ENCODE measurements at regions not wholly inside any gene's neighbourhood (a gene's known extent, or its start where the extent isn't known, plus 50 kb on each side); places are given as distances from the start of the nearest gene placed in this dataset.

DNA sequence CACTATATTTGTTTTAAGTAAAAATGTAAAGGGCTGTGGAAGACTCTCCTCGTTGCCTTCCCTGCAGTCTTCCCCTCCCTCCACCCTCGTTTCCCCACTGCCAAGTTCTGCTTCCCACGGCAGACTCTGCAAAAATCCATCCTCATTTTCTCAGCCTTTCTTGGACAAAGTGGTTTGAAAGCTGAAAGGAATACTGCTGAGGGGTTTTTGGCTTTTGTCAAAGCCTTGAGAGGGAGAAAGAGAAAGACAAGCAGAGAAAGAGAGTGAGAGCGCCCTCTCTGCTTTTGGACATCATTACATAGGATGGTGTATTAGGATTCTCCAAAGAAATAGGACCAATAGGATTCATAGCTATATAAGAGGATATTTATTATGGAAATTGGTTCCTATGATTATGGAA, 455.9 kb upstream of the SOX11 start:
- no peak for DNase-seq (ENCODE audit: low read depth)

DNA sequence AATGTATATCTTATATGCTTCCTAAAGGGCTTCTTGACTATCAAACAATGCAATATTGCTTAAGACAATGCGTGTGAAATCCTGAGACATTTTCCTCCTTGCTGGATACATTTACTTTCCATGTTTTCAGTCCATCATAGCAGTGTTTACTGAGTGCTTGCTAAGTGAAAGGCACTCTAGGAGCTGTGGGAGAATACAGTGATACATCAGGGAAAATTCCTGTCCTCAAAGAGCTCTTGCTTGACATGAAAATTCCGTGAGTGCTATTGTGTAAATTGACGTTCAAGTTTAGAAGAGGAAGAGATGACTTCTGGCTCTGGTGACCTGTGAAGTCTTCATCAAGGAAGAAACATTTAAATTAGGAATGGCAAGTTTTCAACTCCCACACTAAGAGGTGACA, 449.4 kb upstream of the SOX11 start:
- DNase-seq (ENCODE audit: low read depth) = no peak

DNA sequence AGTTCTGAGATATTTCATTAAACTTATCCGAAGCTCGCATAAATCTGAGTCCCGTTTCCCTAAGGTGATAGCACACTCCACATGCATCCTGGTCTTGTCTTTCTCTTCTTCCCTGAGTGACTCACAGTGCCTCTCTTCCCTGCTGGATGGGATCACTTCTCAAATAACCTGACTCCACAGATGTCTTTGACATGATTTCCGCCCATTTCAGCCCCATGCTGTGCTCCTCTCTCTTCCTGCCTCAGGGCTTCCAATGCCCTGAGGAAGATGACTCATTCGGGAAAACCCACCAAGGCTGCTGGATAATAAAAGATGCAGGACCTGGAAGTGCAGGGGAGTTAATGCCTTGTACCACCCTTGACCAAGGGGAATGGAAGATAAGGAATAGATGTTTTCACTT, 441.7 kb upstream of the SOX11 start:
- no peak for DNase-seq (ENCODE audit: low read depth)

GRCh38 chr2:5253263-5253662, 438.9 kb upstream of the SOX11 start:
- no peak for DNase-seq (ENCODE audit: low read depth)

- DNase-seq (ENCODE audit: low read depth) = no peak
Measured at GRCh38 chr2:5254791-5255332, 437.3 kb upstream of the SOX11 start.

DNA sequence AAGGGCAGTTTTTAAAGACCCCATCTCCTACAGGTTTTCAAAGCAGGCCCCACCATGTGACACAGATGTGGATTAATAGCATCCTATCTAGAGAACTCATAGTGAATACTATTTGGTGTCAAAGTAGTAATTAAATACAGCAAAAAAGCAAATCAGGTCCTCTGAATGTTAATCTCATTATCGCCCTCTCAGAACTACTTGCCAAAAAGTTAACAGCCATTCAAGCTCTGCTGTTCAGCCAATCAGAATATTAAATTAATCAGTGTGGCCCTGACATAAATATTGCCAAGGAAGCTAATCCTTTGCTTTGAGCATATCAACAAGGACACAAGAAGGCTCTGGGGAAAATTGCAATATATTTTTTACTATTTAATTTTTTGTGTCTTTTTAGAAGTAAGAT, 428.9 kb upstream of the SOX11 start:
- DNase-seq (ENCODE audit: low read depth) = no peak

DNA sequence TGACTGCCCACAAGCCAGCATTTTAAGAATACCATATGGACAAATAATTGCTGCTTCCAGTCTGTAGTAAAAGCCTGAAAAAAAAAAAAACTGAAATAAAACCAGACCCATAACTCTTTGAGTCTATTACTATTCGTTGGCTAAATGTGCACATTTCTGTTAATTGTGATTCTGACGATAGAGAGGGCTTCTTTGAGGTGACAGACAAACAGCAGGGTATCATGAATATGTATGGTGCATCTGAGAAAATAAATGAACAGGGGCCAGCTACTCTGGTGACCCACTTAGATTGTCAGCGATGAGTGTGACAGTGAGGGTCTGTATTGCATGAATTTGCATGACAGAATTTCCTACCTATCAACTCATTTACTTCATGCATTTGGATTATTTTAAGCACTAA, 427.8 kb upstream of the SOX11 start:
- no peak for DNase-seq (ENCODE audit: low read depth)

- DNase-seq (ENCODE audit: low read depth) = no peak
Measured at GRCh38 chr2:5285061-5285460, 407.1 kb upstream of the SOX11 start.

GRCh38 chr2:5285872-5286769, 406.1 kb upstream of the SOX11 start:
- no peak for DNase-seq (ENCODE audit: low read depth)

DNA sequence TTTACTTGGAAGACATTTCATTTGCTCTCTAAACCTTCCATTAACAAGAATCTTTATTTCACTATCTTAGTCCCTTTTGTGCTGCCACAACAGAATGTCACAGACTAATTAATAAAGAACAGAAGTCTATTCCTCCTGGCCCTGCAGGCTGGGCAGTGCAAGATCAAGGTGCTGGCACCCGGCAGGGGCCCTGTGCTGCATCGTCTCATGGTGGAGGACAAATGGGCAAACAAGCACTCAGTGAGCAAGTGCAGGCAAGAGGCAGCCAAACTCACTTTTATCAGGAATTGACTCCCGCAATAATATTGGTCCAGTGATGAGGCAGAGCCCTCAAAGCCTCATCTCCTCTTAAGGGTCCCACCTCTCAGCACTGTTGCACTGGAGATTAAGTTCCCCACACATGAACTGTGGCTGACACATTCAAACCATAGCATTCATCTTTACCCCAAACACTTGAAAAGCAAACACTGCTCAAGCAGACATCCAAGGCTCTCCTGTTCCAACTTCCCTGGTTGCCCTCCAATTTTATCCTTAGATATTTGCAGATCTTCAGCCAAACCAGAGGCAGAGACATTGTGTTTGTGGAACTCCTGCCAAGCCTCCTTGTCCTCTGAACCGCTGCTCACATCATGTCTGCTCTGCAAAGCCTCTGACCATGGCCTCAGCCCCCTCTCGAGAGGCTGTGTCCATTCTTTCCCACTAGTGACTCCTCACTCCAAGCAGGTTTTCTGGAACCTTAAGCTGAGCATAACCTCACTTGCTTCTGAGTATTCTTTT, 404.4 kb upstream of the SOX11 start:
- no peak for DNase-seq (ENCODE audit: low read depth)

- no peak for DNase-seq (ENCODE audit: low read depth)
Measured at GRCh38 chr2:5290900-5291546, 401.2 kb upstream of the SOX11 start.

DNA sequence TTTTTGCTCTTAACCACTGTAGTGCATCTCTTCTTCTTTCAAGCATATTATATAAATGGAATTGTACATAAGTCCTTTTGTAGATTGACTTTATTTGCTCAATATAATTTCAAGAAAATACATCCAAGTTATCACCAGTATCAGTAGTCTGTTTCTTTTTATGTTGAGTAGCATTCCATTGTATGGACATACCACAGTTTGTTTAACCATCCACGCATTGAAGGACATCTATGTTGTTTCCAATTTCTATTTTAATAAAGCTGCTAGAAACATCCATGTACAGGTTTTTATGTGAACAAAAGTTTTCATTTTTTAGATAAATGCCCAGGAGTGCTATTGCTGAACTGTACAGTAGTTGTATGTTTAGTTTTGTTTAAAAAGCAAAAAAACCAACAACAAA, 387.5 kb upstream of the SOX11 start:
- no peak for DNase-seq (ENCODE audit: low read depth)

DNA sequence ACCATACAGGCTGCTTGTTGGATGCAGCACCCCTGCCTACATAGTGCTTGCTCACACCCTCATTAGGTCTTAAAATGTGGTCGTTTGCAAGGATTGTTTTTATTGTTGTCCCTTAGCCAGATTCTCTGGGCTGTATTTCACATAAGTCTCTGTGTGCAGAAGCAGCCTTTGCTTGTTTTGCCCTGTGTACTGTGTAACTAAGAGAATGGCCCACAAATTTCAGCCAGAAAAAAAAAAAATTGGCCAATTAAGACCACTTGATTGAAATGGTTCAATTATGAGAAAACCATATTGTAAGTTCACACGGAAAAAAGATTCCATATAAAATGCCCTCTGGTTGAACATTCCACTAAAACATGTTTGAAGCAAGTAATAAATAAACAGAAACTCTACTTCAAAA, 377.1 kb upstream of the SOX11 start:
- DNase-seq (ENCODE audit: low read depth) = no peak

DNA sequence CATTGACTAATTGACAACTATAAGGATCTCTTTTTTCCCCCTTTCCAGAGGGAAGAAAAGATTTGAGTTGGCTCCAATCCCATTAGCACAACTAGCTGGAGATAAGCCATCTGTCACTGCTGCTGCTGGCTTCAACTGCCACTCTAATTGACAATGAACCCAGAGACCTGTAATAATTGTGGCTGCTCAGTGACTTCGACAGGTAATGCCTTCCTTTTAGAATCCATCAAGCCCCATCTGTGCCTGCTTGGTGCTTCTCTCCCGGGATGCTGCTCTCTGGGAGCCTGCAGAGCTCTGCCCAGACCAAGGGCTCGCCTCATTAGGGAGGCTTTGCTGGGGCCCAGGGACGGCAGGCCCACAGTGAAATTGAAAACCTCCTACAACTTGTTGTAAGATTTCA, 376.7 kb upstream of the SOX11 start:
- no peak for DNase-seq (ENCODE audit: low read depth)

GRCh38 chr2:5316001-5316490, 376.1 kb upstream of the SOX11 start:
- DNase-seq (ENCODE audit: low read depth) = no peak

DNA sequence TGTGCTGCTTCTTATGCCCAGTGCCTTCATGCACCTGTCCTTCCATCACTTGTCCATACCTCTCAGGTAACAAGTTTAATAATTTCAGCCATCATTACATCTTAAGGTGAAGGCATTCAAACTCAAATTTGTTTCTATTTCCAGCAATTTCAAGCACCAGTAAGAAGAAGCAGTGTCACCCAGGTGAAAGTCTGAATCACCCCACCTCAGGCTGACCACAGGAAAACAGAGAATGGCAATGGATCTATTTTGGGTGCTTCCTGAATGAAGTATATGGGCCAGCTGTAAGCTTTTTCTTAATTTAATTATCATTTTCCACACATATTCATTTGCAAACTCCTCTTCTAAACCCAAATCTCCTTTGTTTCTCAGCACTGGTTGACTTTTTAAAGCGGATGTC, 372.7 kb upstream of the SOX11 start:
- DNase-seq (ENCODE audit: low read depth) = no peak

DNA sequence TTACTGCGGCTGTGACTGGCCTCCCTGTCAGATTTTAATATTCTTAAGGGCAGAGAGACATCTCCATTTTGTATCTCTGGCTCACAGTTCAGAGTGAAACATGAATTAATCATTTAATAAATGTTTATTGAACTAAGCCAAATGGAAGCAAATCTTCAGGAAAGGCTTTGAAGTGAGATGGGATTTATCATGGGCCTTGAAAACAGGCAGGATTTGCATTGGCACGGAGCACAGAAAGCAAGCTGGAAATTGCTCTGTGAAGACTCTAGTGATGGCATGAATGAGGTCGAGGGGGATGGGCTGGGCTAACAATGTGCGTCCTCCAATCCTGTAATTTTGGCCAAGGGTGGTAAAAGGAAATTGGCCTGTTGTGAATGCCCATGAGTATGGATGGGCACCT, 369.8 kb upstream of the SOX11 start:
- DNase-seq (ENCODE audit: low read depth) = no peak

GRCh38 chr2:5325523-5325922, 366.7 kb upstream of the SOX11 start:
- DNase-seq (ENCODE audit: low read depth) = no peak

- DNase-seq (ENCODE audit: low read depth) = no peak
Measured at GRCh38 chr2:5328826-5329225, 363.4 kb upstream of the SOX11 start.

DNA sequence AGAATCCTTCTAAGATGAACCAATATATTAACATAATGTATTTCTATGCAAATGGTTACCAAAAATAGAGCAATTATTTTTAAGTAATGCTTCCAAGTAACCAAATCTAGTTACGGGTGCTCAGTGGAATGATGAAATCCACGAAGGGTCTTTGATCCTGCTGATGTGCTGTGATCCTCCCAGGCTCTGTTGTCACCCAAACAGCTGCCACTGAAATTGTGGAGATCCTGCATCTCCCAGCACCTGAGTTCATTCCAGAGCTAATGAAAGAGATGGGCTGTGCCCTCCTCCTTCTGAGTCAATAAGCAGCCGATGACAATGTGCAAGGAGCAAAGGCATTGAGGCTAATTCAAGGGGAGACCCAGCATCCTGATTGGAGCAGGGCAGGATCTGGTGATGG, 362.4 kb upstream of the SOX11 start:
- DNase-seq (ENCODE audit: low read depth) = no peak

- no peak for DNase-seq (ENCODE audit: low read depth)
Measured at GRCh38 chr2:5330961-5331360, 361.2 kb upstream of the SOX11 start.

GRCh38 chr2:5332925-5333324, 359.3 kb upstream of the SOX11 start:
- DNase-seq (ENCODE audit: low read depth) = no peak

DNA sequence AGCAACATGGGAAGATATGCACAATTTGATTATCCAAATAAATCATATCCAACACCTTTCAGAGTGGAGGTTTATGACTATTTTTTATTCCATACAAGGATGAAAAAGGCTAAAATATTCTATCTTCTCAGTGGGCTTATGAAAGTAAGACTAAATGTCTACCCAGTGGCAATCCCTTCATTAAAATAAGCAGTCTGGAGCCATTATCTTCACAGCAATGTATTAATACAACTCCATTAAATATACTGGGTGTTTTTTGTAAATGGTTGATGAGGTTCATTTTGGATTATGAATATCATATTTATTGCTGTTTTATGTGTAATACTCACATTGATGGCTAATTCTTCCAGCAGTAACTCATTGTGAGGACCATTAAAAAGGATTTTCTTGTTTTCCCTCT, 352.7 kb upstream of the SOX11 start:
- no peak for DNase-seq (ENCODE audit: low read depth)
